ENCODE measurements at regions not wholly inside any gene's neighbourhood (a gene's known extent, or its start where the extent isn't known, plus 50 kb on each side); places are given as distances from the start of the nearest gene placed in this dataset.
A peak's percentile ranks its signal among the peaks of the same experiment; 100 is the strongest.

GRCh38 chr21:36641886-36642285 lies 57.0 kb upstream of the SIM2 start:
- H3K27ac ChIP-seq = peak overlapping the region; percentile 97
- TF ChIP-seq CTCF (conservative IDR thresholded peaks at IDR 0.05) = no peak

GRCh38 chr21:36642777-36643176 lies 56.1 kb upstream of the SIM2 start:
- TF ChIP-seq CTCF (conservative IDR thresholded peaks at IDR 0.05) = no peak
- H3K27ac ChIP-seq = peak overlapping the region; percentile 97; the same call in 1 of the 2 replicates

GRCh38 chr21:36643374-36644250 lies 55.3 kb upstream of the SIM2 start:
- no peak for TF ChIP-seq CTCF (conservative IDR thresholded peaks at IDR 0.05)

GRCh38 chr21:36646011-36646410 lies 52.9 kb upstream of the SIM2 start:
- no peak overlapping the region for H3K27ac ChIP-seq
- no peak for TF ChIP-seq CTCF (conservative IDR thresholded peaks at IDR 0.05)

More at GRCh38 chr21:36643374-36644250, 55.3 kb upstream of the SIM2 start:
- no peak overlapping the region; the same call in 1 of the 2 replicates for H3K27ac ChIP-seq

- TF ChIP-seq CTCF (conservative IDR thresholded peaks at IDR 0.05) = no peak
- H3K27ac ChIP-seq = no peak overlapping the region
These were observed 52.3 kb upstream of the SIM2 start for GRCh38 chr21:36646645-36647044.

- TF ChIP-seq CTCF (conservative IDR thresholded peaks at IDR 0.05) = no peak
- H3K27ac ChIP-seq = no peak overlapping the region
These were observed 51.4 kb upstream of the SIM2 start for GRCh38 chr21:36647279-36648093.
